Ovary (tissue), 3 donors: ENCODE measurements at regions not wholly inside any gene's neighbourhood (a gene's known extent, or its start where the extent isn't known, plus 50 kb on each side); places are given as distances from the start of the nearest gene placed in this dataset.
"Not testable (repeated sequence)": the region's sequence is repeated elsewhere in the genome, so short reads cannot be mapped to it uniquely, and the experiment has no call there.

Experiments
- POLR2A ChIP-seq: fragments of 450-650 bp; IDR thresholded peaks from one replicate; pipeline ENCODE4 v1.6.1; 2017; ENCODE audit warnings: antibody characterized with exemption, mild to moderate bottlenecking, moderate library complexity
- TF ChIP-seq, protein P1 (sequence below), 3 donors: fragments of 450-650 bp in 2 of 3; fragments of 200-600 bp in 1 of 3; IDR thresholded peaks; one replicate each; pipeline versions ENCODE4 v1.5.1 to v1.8.0; 2016 to 2022; ENCODE audit warnings: antibody characterized with exemption in 3 of 3, mild to moderate bottlenecking in 1 of 3
- donor health status: DM: no; HTN: no; CAD: no.

DNA sequence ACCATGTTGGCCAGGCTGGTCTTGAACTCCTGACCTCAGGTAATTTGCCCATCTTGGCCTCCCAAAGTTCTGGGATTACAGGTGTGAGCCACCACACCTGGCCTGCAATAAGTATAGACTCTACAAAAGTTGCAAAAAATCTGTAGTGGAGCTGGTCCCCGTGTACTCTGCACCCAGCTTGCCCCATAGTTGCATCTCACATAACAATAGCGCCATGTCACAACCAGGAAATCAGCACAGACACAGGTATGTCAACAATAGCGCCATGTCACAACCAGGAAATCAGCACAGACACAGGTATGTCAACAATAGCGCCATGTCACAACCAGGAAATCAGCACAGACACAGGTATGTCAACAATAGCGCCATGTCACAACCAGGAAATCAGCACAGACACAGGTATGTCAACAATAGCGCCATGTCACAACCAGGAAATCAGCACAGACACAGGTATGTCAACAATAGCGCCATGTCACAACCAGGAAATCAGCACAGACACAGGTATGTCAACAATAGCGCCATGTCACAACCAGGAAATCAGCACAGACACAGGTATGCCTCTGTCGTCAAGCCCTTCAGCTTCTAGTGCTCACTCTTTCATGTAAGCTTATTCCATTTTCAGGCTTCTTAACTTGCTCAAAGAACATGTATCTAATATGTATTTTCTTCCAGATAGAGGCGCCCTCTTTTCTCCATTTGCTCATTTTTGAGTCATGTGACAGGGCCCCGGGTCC, 116.3 kb downstream of the ZNF664 start:
- TF ChIP-seq, protein P1, sequence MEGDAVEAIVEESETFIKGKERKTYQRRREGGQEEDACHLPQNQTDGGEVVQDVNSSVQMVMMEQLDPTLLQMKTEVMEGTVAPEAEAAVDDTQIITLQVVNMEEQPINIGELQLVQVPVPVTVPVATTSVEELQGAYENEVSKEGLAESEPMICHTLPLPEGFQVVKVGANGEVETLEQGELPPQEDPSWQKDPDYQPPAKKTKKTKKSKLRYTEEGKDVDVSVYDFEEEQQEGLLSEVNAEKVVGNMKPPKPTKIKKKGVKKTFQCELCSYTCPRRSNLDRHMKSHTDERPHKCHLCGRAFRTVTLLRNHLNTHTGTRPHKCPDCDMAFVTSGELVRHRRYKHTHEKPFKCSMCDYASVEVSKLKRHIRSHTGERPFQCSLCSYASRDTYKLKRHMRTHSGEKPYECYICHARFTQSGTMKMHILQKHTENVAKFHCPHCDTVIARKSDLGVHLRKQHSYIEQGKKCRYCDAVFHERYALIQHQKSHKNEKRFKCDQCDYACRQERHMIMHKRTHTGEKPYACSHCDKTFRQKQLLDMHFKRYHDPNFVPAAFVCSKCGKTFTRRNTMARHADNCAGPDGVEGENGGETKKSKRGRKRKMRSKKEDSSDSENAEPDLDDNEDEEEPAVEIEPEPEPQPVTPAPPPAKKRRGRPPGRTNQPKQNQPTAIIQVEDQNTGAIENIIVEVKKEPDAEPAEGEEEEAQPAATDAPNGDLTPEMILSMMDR (IDR thresholded peaks at IDR 0.05), result not testable (repeated sequence)
- not testable (repeated sequence) for TF ChIP-seq POLR2A
